HL-60 (cell line): ENCODE measurements at regions not wholly inside any gene's neighbourhood (a gene's known extent, or its start where the extent isn't known, plus 50 kb on each side); places are given as distances from the start of the nearest gene placed in this dataset.
A peak's percentile ranks its signal among the peaks of the same experiment; 100 is the strongest.

Experiments used
- DNase-seq, 2 experiments: peaks; one replicate each; pipeline ENCODE4 v3.0.0-alpha.2; 2010 to 2020; ENCODE audit warnings: low read depth in 1 of 2, low spot score in 1 of 2
- H3K27ac ChIP-seq: fragments of 250-450 bp; sonication (Bioruptor Pico); replicated peaks from 2 replicates; pipeline ENCODE4 v1.5.1; 2020; ENCODE audit warnings: mild to moderate bottlenecking, moderate library complexity
- H3K27me3 ChIP-seq: fragments of 250-450 bp; sonication (Bioruptor Pico); 2 replicates; pipeline ENCODE4 v1.5.1; 2021; ENCODE audit warnings: mild to moderate bottlenecking, moderate library complexity; ENCODE audit not compliant: insufficient read depth, poor library complexity, severe bottlenecking
- H3K4me3 ChIP-seq: replicated peaks from 2 replicates; pipeline ENCODE4 v1.5.1; 2011; ENCODE audit warnings: mild to moderate bottlenecking, control low read depth, low read length; ENCODE audit not compliant: insufficient read depth
- CTCF ChIP-seq: IDR thresholded peaks from one replicate; pipeline ENCODE4 v1.5.1; 2011; ENCODE audit warnings: low read length, control low read depth, inconsistent platforms; ENCODE audit not compliant: insufficient read depth
- GABPA ChIP-seq: IDR thresholded peaks from 2 replicates; pipeline ENCODE4 v1.6.1; 2012; ENCODE audit warnings: low read depth
- POLR2AphosphoS5 ChIP-seq: IDR thresholded peaks from 2 replicates; pipeline ENCODE4 v1.6.1; 2012; ENCODE audit warnings: low read depth
- SPI1 ChIP-seq: IDR thresholded peaks from 2 replicates; pipeline ENCODE4 v1.6.1; 2012; ENCODE audit warnings: low read depth, mild to moderate bottlenecking, borderline replicate concordance
- TF ChIP-seq, protein P1 (sequence below): IDR thresholded peaks from 2 replicates; pipeline ENCODE4 v1.6.1; 2012; ENCODE audit warnings: low read depth; ENCODE audit not compliant: insufficient replicate concordance

GRCh38 chr22:46036558-46037408 lies 59.8 kb upstream of the WNT7B start:
- H3K4me3 ChIP-seq, result peak overlapping the region; percentile 94
- peak in 1 of 2 experiments; percentile 68 for DNase-seq
- TF ChIP-seq SPI1 (no peak), CTCF (no peak), POLR2AphosphoS5 (no peak; the same call in 1 of the 2 replicates), GABPA (no peak)
- TF ChIP-seq, protein P1, sequence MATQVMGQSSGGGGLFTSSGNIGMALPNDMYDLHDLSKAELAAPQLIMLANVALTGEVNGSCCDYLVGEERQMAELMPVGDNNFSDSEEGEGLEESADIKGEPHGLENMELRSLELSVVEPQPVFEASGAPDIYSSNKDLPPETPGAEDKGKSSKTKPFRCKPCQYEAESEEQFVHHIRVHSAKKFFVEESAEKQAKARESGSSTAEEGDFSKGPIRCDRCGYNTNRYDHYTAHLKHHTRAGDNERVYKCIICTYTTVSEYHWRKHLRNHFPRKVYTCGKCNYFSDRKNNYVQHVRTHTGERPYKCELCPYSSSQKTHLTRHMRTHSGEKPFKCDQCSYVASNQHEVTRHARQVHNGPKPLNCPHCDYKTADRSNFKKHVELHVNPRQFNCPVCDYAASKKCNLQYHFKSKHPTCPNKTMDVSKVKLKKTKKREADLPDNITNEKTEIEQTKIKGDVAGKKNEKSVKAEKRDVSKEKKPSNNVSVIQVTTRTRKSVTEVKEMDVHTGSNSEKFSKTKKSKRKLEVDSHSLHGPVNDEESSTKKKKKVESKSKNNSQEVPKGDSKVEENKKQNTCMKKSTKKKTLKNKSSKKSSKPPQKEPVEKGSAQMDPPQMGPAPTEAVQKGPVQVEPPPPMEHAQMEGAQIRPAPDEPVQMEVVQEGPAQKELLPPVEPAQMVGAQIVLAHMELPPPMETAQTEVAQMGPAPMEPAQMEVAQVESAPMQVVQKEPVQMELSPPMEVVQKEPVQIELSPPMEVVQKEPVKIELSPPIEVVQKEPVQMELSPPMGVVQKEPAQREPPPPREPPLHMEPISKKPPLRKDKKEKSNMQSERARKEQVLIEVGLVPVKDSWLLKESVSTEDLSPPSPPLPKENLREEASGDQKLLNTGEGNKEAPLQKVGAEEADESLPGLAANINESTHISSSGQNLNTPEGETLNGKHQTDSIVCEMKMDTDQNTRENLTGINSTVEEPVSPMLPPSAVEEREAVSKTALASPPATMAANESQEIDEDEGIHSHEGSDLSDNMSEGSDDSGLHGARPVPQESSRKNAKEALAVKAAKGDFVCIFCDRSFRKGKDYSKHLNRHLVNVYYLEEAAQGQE, result no peak
- H3K27ac ChIP-seq, result peak overlapping the region; percentile 86
- no peaks in the 10 kb centered on the region for H3K27me3 ChIP-seq

- no peak overlapping the region for H3K4me3 ChIP-seq
- H3K27ac ChIP-seq, result no peak overlapping the region
- no peak for DNase-seq
- TF ChIP-seq GABPA, result no peak
- TF ChIP-seq SPI1, result no peak
- TF ChIP-seq CTCF, result no peak
- TF ChIP-seq POLR2AphosphoS5, result no peak
- TF ChIP-seq, protein P1, result no peak
- no peaks in the 10 kb centered on the region for H3K27me3 ChIP-seq
Measured at GRCh38 chr22:46038174-46038487, 61.2 kb upstream of the WNT7B start.

DNA sequence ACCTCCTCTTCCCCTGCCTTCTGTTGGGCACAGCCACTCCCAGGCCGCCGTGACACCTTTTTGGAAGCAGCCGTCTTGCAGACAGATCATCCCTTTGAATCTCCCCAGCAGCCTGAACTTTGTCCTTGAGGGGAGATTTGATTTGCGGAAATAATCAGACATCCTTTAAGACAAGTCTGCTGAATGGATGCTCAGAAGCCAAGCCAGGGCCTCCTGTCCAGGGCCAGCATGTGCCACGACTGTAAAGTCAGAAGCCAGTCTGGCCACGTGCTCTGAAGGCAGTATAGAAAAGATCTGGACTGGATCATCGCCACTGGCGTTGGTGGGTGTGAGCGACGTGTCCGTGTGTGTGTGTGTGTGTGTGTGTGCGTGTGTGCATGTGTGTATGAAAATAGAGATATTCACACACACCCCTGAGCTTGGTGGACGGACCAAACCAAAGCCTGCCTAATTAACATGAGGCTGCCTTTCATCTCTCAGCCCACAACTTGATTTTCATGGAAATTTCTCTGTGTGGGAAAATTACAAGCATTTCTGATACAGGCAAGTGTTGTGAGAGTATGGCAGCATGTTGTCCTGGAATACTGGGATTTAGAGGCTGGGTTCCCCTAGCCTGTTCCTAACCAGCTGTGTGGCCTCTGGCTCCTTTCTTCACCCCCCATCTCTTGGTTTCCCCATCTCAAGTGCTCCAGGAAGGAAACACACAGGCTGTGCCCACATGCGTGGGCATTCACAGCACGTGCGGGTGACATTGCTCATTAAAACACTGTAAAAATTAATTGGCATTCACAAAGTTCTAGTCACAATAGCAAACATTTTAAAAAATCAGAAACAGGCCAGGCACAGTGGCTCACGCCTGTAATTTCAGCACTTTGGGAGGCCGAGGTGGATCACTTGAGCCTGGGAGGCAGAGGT lies 61.8 kb upstream of the WNT7B start:
- TF ChIP-seq, protein P1, result no peak
- no peak for TF ChIP-seq POLR2AphosphoS5
- no peak for TF ChIP-seq SPI1
- no peak for TF ChIP-seq GABPA
- TF ChIP-seq CTCF, result no peak
- H3K27ac ChIP-seq, result no peak overlapping the region

More for the DNA sequence above, 61.8 kb upstream of the WNT7B start:
- no peaks in the 10 kb centered on the region for H3K27me3 ChIP-seq
- no peak for DNase-seq
- no peak overlapping the region for H3K4me3 ChIP-seq
